IPS DF 4.7 (cell line): ENCODE measurements at regions not wholly inside any gene's neighbourhood (a gene's known extent, or its start where the extent isn't known, plus 50 kb on each side); places are given as distances from the start of the nearest gene placed in this dataset.

ENCODE experiments used
- DNase-seq: peaks from one replicate; pipeline ENCODE4 v3.0.0-alpha.2; 2013; ENCODE audit warnings: low spot score; ENCODE audit errors: extremely low read depth

DNA sequence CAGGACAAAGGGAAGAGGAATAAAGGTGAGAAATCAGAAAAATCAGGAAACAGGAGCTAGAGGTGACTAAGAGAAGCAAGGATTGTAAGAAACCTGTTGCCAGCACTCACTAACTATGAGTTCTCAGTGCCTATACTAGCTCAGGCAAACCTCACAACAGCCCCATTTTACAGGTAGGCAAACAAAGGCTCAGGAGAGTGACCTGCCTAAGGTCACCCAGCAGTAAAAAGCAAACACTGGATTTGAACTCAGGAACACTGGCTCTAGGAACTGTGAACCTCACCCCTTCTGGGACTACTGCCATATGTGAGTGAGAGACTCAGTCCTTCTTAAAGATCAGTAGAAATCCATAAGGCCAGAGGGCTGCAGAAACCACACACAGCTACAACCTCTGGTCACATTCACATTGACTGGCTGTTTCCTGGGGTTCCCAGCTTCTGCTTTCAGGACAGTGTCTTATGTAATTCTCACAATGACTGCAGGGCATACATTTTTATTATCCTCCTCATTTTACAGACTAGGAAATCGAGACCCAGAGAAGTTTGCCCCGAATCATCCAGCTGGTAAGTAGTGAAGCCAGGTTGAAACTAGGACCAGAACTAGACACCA lies 80.7 kb upstream of the MAFB start:
- DNase-seq: no peak

DNA sequence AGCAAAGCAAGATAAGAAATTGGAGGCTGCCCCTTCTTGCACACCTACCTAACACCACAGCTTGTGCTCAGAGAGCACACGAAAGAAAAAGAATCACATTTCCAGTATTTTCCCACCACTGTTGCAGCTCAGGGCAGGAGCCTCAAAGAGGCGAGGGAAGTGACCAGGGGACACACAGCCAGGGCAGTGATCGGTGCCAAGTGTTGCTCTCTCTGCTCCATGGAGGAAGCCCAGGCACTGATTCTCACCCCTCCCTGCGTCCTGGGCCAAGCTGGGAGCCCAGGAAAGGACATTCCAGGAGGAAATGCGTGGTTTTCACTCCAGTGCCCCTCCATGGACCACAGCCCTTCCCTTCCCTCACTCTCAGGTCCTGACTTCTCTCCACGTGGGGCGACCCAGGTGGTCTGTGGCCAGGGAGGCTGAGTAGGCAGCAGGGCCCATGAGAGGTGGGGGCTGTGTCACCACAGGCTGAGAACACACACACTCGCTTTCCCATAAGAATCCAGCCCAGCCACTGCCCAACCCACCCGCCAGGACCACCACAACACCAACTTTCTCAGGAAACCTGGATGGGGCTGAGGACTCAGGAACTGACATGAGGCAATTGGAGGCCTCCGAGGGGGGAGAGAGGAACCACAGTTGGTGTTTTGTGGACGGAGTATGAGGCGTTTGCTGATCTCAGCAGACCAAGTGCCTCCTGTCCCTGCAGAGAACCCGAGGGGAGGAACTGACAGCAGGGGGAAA lies 81.7 kb upstream of the MAFB start:
- DNase-seq: no peak

DNA sequence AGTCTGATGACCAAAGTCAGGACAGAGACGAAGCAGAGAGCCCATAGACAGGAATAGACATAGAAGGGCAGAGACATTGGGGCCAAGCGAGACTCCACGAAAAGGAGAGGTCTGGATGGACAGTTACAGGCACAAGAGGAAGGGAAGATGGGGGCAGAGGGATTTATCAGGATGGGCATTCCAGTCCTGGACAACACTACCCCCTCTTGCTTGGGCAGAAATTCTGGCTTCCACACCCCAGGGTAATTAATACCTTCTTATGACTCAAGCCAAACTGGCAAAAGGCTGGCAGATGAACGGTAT lies 82.2 kb upstream of the MAFB start:
- DNase-seq: no peak

DNA sequence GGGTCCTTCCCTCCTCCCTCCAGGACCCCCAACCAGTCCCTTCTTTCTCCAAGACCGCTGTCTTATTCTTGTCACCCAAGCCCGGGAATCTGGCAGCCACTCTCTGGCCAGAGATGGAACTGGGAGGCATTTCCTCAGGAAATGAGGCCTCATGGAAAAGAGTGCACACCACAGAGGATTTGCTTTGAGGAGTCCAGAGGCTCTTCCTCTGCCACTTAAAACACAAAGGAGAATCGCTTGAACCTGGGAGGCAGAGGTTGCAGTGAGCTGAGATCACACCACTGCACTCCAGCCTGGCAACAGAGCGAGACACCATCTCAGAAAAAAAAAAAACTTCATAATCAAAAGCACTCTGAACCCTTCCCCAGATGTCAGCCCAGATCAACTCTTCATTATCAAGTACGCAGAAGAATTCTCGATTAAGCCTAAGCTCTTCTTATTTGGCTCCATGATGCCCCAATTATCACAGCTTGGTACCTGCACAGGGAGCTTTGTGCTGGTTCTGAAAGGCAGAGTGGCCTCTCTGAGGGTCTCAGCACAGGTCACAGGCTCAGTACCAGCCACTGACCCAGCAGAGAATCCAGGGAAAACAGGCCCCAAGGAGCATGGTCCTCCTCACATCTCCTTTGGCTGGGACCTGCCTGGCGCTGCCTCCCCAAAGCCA lies 82.9 kb upstream of the MAFB start:
- DNase-seq: no peak

DNA sequence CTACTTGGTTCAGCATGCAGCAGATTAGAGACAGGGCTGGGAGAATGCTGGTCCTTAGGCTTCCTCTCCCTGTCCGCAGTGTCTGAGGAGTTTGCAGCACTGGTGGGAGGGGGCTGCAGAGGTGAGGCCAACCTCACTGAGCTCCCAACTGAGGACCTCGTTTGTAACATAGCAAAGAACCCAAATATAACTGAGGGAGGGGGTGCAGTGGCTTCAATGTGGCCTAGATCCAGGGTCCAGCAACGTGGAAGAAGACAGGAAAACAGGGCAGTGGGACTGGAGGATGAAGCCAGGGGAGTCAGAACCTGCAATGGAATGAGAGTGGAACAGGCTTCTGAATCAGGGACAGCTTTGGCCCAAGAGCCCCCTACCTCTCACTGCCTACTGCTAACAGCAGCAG lies 84.3 kb upstream of the MAFB start:
- no peak for DNase-seq

DNA sequence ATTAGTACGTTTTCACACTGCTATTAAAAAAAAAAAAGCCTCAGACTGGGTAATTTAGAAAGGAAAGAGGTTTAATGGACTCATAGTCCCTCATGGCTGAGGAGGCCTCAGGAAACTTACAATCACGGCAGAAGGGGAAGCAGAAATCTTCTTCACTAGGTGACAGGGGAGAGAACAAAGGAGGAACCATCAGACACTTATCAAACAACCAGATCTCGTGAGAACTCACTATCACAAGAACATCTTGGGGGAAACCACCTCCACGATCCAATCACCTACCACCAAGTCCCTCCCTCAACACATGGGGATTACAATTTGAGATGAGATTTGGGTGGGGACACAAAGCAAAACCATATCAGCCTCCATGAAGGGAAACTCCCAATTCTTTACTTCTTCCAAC lies 85.2 kb upstream of the MAFB start:
- no peak for DNase-seq

DNA sequence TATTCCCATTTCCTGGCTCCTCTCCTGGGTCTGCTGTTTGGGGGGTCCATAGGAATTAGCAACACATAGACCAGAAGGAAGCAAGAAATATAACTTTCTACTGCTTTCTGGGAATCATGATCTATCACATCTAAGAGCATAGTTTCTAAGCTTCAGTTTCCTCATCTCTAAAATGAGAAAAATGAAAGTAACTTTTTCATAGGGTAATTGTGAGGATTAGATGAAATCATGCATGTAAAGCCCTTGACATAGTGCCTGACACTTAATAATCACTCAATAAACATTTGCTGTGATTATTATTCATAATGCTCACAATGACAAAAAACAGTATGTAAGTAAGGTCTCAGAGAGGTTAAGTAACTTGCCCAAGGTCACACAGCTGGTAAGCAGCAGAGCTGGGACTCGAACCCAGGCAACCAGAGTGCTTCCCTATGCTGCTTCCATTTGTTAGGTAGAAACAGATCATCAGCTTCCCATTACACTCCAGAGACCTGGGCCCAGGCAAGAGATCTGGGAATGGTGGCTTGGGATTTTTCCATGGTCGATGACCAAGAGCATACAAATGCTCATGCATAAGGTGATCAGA lies 86.6 kb upstream of the MAFB start:
- no peak for DNase-seq

DNA sequence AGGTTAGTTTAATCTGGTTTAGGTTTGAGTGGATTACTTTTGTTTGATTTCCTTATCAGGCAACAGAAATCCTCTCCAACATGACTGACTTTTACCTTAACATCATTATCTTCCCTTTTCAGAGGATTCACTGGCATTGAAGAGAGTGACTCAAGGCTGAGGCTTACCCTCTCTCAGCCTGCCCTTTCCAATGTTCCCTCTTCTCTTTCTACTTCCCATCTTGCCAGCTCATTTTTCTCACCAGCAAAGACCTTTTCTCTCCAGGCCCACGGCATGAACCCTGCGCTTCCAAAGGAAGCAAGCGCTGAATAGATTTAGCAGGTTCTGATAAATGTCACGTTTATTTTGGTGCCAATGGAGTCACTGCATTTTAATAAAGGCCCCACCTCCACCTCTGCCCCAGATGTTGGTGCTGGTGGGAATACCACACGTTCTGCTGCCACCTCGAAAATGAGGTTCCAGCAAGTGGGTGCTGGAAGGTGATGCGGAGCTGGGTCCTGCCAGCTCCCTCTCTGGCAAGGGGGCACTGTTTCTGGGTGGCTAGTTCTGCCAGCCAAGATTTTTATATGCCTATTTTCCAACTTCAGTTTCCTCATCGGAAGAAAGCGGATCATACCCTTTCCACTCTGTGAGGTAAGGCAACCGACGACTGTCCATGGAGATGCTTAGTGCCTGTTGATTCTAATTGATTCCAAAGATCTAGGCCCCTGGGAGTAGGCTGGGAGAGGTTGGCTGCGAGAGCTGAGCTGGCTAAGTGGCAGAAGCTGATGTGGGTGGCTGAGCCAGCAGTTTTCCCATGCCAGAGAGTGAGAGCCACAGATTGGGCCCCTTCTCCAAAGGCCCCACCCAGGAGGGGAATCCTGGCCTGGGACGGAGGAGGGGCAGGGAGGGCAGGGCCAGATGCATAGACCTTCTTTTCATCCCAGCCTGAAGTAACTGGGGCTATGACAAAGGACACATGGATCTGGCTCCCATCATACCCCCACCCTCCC lies 87.7 kb upstream of the MAFB start:
- no peak for DNase-seq

DNA sequence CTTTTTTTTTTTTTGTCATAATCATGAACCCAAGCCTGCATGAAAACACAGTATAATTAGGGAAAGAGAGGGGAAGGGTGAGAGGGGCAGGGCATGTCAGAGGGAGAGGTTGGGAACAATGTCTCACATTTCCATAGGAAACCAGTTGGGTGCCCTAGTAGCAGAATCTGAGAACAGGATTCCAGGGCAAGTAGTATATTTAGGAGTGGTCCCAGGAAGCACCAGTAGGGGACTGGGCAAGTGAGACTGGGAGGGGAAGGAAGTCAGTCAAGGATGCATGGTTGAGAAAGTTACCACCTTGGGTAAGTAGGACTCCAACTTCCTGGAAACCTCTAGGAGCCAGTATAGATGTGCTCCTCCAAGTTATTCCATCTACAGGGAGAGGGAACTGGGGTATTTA lies 88.6 kb upstream of the MAFB start:
- DNase-seq: no peak

DNA sequence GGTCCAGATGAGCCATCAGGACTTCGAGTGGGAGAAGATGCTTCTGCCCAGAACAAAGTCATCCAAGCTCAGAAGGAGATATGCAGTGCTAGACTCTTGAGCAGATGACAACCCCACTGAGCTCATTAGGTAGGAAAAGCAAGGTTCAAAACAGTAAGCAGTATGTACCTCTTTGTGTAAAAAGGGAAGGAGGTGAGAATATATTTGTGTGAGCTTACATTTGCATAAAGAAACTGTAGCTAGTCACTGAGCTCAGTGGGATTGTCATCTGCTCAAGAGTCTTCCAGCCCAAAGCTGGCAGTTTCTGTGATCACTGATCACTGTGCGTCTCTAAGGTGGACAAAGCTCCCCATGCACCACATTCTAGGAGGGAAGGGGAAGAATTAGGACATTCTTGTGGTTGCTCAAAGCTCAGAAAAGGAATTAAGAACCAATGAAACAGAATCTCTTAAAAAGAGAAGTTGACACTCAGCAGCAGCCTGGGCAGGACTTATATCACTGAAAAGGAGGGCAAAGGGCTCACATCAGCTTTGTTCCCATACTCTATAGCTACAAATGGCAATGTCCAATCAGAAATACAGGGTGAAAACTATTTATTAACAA lies 90.0 kb upstream of the MAFB start:
- no peak for DNase-seq

DNA sequence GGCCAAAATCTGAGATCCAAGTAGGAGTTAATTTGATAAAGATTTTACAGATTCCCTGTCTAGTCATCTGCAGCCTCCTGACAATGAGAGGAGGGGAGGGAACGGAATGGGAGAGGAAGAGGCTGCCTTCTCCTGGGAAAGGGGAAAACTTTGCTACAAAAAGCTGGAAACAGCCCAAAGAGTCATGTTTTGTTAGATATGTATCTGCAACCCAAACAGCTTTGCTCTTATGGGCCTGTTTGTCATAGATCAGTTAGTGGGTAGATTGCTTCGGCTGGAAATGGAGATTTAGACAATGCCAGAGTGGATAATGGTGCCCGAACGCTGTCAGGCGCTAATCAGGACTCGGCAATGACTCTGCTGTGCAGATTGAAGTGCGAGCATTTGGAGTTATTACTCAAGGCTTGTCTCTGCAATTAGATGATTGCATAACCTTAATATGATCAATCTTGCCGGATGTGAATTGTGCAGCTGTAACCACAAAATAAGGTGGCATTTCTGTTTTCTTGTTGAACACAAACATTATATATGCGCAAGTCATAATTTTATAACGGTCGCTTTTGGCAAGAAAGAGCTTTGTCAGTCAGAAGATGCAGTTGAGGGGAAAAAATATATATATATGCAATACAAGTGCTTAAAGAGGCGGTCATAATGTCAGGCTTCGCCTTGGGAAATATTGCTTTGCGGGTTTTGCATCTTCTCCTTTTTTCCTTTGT lies 92.4 kb upstream of the MAFB start:
- no peak for DNase-seq

DNA sequence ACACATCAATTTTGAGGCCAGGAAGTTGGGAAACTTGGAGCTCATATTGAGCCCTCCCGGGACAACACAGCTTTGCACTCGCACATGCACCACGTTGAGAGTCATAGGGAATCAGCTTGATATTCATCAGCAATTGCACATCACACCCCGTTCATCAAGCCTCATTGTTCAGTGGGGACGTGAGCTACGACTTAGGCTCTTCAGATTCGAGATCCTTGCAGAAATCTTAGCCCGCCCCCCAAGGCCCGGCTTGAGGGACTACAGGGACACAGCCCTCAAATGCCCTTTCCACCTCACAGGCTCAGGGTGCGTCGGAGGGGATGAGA lies 93.0 kb upstream of the MAFB start:
- no peak for DNase-seq

DNA sequence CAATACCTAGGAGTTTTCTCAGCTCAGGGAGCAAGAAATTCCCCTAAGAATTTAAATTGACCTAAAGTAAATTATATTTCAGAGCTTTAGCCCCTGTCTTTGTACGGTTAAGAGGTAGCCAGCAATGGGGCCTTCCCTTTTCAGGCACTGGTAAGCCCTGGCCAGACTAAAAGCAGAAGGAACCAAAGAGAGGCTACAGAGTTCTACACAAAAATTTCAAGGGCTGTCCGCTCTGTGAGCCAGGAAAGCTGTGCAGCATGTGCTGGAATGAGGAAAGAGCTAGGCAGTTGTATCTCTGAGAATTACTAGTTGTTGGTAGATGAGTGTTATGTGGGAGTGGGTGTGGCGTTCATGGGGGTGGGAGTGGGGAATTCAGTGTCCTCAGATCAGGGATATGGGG lies 96.3 kb upstream of the MAFB start:
- DNase-seq: no peak

DNA sequence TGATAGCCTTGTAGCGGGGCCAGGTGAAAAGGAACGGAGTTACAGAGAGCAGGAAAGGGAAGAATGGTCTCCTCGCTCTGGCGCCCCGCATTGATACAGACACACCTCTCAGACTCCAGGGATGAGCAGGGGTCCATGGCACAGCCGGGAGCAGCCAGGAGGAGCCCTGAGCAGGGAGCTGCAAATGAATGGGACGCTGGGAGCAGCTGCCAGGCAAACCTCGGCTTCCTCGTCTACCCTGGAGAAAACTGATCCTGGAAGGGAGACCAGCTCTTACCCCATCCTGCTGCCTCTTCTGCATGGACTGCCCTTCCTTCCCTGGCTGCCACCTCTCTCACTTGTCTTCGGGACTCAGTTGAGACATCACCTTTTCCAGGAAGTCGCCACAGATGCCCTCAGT lies 97.3 kb upstream of the MAFB start:
- no peak for DNase-seq

DNA sequence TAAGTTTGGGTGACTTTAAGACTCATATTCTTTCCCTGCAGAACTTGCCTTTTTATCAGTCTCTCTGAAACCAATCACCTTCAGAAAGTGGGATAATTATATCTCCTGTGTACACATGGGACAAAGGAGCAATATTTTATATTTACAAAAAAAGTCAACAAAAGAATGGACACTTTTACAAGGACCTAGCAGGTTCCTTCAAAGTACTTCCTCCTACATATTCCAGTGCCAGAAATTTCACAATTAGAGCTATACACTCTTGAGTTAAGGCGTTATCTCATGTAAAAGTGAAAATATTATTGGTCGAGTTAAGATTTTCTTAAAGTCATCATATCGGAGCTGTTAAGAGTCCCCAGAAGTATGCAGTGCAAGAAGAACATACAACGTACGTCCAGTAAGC lies 98.9 kb upstream of the MAFB start:
- no peak for DNase-seq

DNA sequence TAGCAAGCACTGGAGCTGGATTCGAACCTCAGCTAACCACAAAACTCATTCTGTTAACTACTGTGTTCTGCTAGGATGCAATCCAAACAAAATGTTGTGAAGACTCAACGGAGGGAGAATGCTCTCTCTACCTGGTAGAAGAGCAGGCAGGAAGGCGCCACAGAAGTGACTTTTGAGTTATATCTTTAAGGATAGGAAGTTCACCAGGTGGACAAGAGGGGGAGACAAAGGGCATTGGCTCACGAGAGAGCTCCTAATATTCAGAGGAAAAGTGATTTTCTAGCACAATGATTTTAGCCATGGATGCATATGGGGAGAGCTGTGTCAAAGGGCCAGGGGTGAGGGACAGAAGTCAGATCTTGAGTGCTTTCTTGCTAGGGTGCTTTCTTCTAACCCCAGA lies 108.4 kb upstream of the MAFB start:
- DNase-seq: no peak

DNA sequence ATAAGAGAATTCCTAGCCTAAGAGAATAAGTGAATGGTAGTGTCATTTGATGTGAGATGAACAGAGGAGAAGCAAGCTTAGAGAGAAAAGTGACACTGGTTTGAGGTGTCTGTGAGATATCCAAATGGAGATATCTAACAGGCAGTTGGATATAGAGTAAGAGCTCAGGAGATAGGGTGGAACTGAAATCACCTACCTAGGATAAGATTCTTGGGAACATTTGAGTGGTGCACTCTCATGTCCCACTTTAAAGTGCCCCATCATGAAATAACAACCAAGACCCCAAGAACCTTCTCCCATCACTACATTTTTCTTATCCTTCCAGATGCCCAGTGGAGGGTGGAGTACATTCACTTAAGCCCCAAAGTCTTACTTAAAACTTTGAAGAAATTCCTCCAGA lies 109.0 kb upstream of the MAFB start:
- no peak for DNase-seq

DNA sequence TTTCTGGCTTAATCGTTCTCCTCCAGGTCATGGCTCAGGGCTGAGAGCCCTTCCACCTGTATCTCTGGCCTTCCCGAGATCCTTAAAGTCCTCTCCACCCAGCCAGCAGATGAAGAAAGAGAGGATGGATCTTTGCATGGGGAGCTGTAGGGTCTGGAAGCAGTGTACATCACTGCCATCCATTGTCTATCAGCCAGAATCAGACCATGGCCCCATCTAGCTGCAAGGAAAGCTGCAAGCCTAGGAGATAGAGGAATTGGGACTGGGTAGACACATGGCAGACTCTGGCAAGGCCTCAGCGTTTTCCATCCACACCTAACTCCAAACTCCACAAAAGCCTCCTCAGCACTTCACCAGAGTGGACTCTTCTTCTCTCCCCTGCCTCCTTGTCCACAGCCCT lies 113.8 kb upstream of the MAFB start:
- no peak for DNase-seq

DNA sequence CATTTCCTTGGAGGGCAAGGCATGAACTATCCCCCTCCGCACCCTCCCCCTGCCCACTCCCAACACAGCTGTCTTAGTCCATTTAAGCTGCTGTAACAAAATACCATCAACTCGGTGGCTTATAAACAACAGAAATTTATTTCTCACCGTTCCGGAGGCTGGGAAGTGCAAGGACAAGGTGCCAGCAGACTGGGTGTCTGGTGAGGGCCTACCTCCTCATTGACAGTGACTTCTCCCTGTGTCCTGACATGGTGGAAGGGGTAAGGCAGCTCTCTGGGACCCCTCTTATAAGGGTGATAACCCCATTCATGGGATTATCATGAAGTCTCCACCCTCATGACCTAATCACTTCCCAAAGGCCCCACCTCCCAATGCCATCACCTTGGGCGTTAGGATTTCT lies 114.3 kb upstream of the MAFB start:
- DNase-seq: no peak

DNA sequence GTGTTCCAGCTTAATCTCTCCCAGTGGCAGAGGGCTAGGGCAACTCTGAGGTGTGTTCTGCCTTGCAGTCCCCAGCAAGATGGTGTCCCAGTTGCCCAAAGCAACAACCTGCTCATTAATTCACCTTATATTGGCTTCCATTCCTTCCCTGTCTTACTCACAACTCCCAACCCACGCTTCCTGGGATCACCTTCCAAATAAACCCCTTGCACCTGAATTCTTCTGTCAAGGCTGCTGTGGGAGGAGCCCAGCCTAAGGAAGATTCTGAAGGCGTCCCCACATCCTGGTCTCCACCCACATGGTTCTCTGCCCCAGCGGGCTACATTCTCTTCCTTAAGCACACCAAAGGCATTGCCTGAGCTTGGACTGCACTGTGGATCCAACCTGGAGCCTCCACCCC lies 116.6 kb upstream of the MAFB start:
- DNase-seq: no peak
